ENCODE measurements at regions not wholly inside any gene's neighbourhood (a gene's known extent, or its start where the extent isn't known, plus 50 kb on each side); places are given as distances from the start of the nearest gene placed in this dataset.

GRCh38 chr13:90738881-90739280, 608.6 kb upstream of the MIR17HG start:
- Histone ChIP-seq H3K27me3 (ENCODE audit: insufficient read depth, low read length) (no peaks in the 10 kb centered on the region), H3K36me3 (ENCODE audit: insufficient read depth, low read length) (no peaks in the 10 kb centered on the region), H3K27ac (ENCODE audit: low read depth, low read length) (no peak overlapping the region), H3K79me2 (ENCODE audit: insufficient read depth, low read length) (no peaks in the 10 kb centered on the region), H4K20me1 (ENCODE audit: insufficient read depth, low read length) (no peaks in the 10 kb centered on the region), H3K4me2 (ENCODE audit: insufficient read depth, low read length) (no peak overlapping the region), H3K4me3 (ENCODE audit: insufficient read depth, low read length) (no peak overlapping the region), H2AFZ (ENCODE audit: low read length) (no peak overlapping the region), H3K4me1 (ENCODE audit: insufficient read depth, low read length) (no peaks in the 10 kb centered on the region), H3K9me3 (ENCODE audit: low read depth, low read length) (no peaks in the 10 kb centered on the region)
- no peak for DNase-seq (ENCODE audit: insufficient read length, low spot score, missing footprints)
- TF ChIP-seq CTCF (IDR thresholded peaks at IDR 0.05; ENCODE audit: extremely low read depth, low read depth, low read length), result no peak

- Histone ChIP-seq H3K79me2 (ENCODE audit: insufficient read depth, low read length) (no peaks in the 10 kb centered on the region), H2AFZ (ENCODE audit: low read length) (no peak overlapping the region), H3K36me3 (ENCODE audit: insufficient read depth, low read length) (no peaks in the 10 kb centered on the region), H3K4me2 (ENCODE audit: insufficient read depth, low read length) (no peak overlapping the region), H4K20me1 (ENCODE audit: insufficient read depth, low read length) (no peaks in the 10 kb centered on the region), H3K27ac (ENCODE audit: low read depth, low read length) (no peak overlapping the region), H3K4me1 (ENCODE audit: insufficient read depth, low read length) (no peaks in the 10 kb centered on the region), H3K4me3 (ENCODE audit: insufficient read depth, low read length) (no peak overlapping the region), H3K9me3 (ENCODE audit: low read depth, low read length) (no peaks in the 10 kb centered on the region), H3K27me3 (ENCODE audit: insufficient read depth, low read length) (no peaks in the 10 kb centered on the region)
- no peak for TF ChIP-seq CTCF (IDR thresholded peaks at IDR 0.05; ENCODE audit: extremely low read depth, low read depth, low read length)
- DNase-seq (ENCODE audit: insufficient read length, low spot score, missing footprints), result no peak
These were observed 607.4 kb upstream of the MIR17HG start for GRCh38 chr13:90740099-90740498.

- DNase-seq (ENCODE audit: insufficient read length, low spot score, missing footprints), result no peak
- no peak overlapping the region for H3K27ac ChIP-seq (ENCODE audit: low read depth, low read length)
- H3K4me2 ChIP-seq (ENCODE audit: insufficient read depth, low read length), result no peak overlapping the region
- no peaks in the 10 kb centered on the region for H3K9me3 ChIP-seq (ENCODE audit: low read depth, low read length)
- H3K79me2 ChIP-seq (ENCODE audit: insufficient read depth, low read length), result no peaks in the 10 kb centered on the region
- H2AFZ ChIP-seq (ENCODE audit: low read length), result no peak overlapping the region
- no peaks in the 10 kb centered on the region for H4K20me1 ChIP-seq (ENCODE audit: insufficient read depth, low read length)
- no peaks in the 10 kb centered on the region for H3K4me1 ChIP-seq (ENCODE audit: insufficient read depth, low read length)
- no peak for TF ChIP-seq CTCF (IDR thresholded peaks at IDR 0.05; ENCODE audit: extremely low read depth, low read depth, low read length)
- H3K36me3 ChIP-seq (ENCODE audit: insufficient read depth, low read length), result no peaks in the 10 kb centered on the region
- H3K27me3 ChIP-seq (ENCODE audit: insufficient read depth, low read length), result no peaks in the 10 kb centered on the region
- H3K4me3 ChIP-seq (ENCODE audit: insufficient read depth, low read length), result no peak overlapping the region
These were observed 605.1 kb upstream of the MIR17HG start for GRCh38 chr13:90742381-90742780.

GRCh38 chr13:90746230-90746629, 601.3 kb upstream of the MIR17HG start:
- H3K79me2 ChIP-seq (ENCODE audit: insufficient read depth, low read length), result no peaks in the 10 kb centered on the region
- no peak overlapping the region for H3K4me2 ChIP-seq (ENCODE audit: insufficient read depth, low read length)
- H3K9me3 ChIP-seq (ENCODE audit: low read depth, low read length), result no peaks in the 10 kb centered on the region
- no peak for DNase-seq (ENCODE audit: insufficient read length, low spot score, missing footprints)
- H3K27ac ChIP-seq (ENCODE audit: low read depth, low read length), result no peak overlapping the region
- TF ChIP-seq CTCF (IDR thresholded peaks at IDR 0.05; ENCODE audit: extremely low read depth, low read depth, low read length), result no peak
- H2AFZ ChIP-seq (ENCODE audit: low read length), result no peak overlapping the region
- H4K20me1 ChIP-seq (ENCODE audit: insufficient read depth, low read length), result no peaks in the 10 kb centered on the region
- no peaks in the 10 kb centered on the region for H3K27me3 ChIP-seq (ENCODE audit: insufficient read depth, low read length)
- no peaks in the 10 kb centered on the region for H3K36me3 ChIP-seq (ENCODE audit: insufficient read depth, low read length)
- H3K4me3 ChIP-seq (ENCODE audit: insufficient read depth, low read length), result no peak overlapping the region
- no peaks in the 10 kb centered on the region for H3K4me1 ChIP-seq (ENCODE audit: insufficient read depth, low read length)

Measured in osteoblast (primary cell).